Urinary bladder (tissue), 3 donors: ENCODE measurements at regions not wholly inside any gene's neighbourhood (a gene's known extent, or its start where the extent isn't known, plus 50 kb on each side); places are given as distances from the start of the nearest gene placed in this dataset.
A peak's percentile ranks its signal among the peaks of the same experiment; 100 is the strongest.
"Not testable (repeated sequence)": the region's sequence is repeated elsewhere in the genome, so short reads cannot be mapped to it uniquely, and the experiment has no call there.

ENCODE experiments used
- DNase-seq: peaks from one replicate; pipeline ENCODE4 v3.0.0-alpha.2; 2015; ENCODE audit errors: extremely low spot score
- H3K27ac ChIP-seq: one replicate; pipeline ENCODE4 v1.5.1; 2013; ENCODE audit warnings: low read depth, mild to moderate bottlenecking, moderate library complexity
- H3K36me3 ChIP-seq: one replicate; pipeline ENCODE4 v1.6.1; 2013; ENCODE audit warnings: mild to moderate bottlenecking, moderate library complexity; ENCODE audit not compliant: insufficient read depth
- H3K4me1 ChIP-seq: one replicate; pipeline ENCODE4 v1.6.1; 2013; ENCODE audit warnings: mild to moderate bottlenecking, moderate library complexity; ENCODE audit not compliant: insufficient read depth
- H3K4me3 ChIP-seq: one replicate; pipeline ENCODE4 v1.5.1; 2013; ENCODE audit warnings: low read depth, low read length
- WGBS: extraction: QIAGEN DNeasy Blood & Tissue Kit; methylation state at CpG from one replicate; pipeline ENCODE4 v1.1.7; 2013; 5-methylcytosine and 5-hydroxymethylcytosine counted together
- donor health status: healthy with polysubstance abuse.
- donor health status: healthy.

GRCh38 chrX:96140796-96141195, 543.8 kb upstream of the DIAPH2 start:
- no peaks in the 10 kb centered on the region for H3K4me1 ChIP-seq
- no peak for DNase-seq
- no peak overlapping the region for H3K27ac ChIP-seq
- H3K36me3 ChIP-seq, result no peaks in the 10 kb centered on the region
- 17% methylated on average over 1 of the region's 1 CpG for WGBS
- no peak overlapping the region for H3K4me3 ChIP-seq

GRCh38 chrX:96147681-96148080, 537.0 kb upstream of the DIAPH2 start:
- H3K27ac ChIP-seq, result no peak overlapping the region
- no peak for DNase-seq
- H3K36me3 ChIP-seq, result no peaks in the 10 kb centered on the region
- H3K4me3 ChIP-seq, result no peak overlapping the region
- H3K4me1 ChIP-seq, result no peaks in the 10 kb centered on the region

GRCh38 chrX:96170626-96171025, 514.0 kb upstream of the DIAPH2 start:
- no peak for DNase-seq
- no peaks in the 10 kb centered on the region for H3K4me1 ChIP-seq
- 74% methylated on average over 1 of the region's 1 CpG for WGBS
- no peaks in the 10 kb centered on the region for H3K36me3 ChIP-seq
- no peak overlapping the region for H3K27ac ChIP-seq
- no peak overlapping the region for H3K4me3 ChIP-seq

- Histone ChIP-seq H3K36me3 (no peaks in the 10 kb centered on the region), H3K4me1 (no peaks in the 10 kb centered on the region), H3K27ac (no peak overlapping the region), H3K4me3 (no peak overlapping the region)
- DNase-seq, result no peak
- 35% methylated on average over 3 of the region's 3 CpGs for WGBS
Observed at GRCh38 chrX:96176921-96177320, 507.7 kb upstream of the DIAPH2 start.

- DNase-seq, result no peak
- H3K4me1 ChIP-seq, result no peaks in the 10 kb centered on the region
- no peak overlapping the region for H3K27ac ChIP-seq
- no peak overlapping the region for H3K4me3 ChIP-seq
- H3K36me3 ChIP-seq, result no peaks in the 10 kb centered on the region
- 87% methylated on average over 4 of the region's 4 CpGs for WGBS
Observed at GRCh38 chrX:96181605-96182004, 503.0 kb upstream of the DIAPH2 start.

- H3K27ac ChIP-seq, result no peak overlapping the region
- no peaks in the 10 kb centered on the region for H3K4me1 ChIP-seq
- H3K4me3 ChIP-seq, result no peak overlapping the region
- WGBS, result 92% methylated on average over 1 of the region's 1 CpG
- no peaks in the 10 kb centered on the region for H3K36me3 ChIP-seq
- no peak for DNase-seq
Observed at GRCh38 chrX:96182366-96182765, 502.3 kb upstream of the DIAPH2 start.

- DNase-seq, result no peak
- Histone ChIP-seq H3K27ac (no peak overlapping the region), H3K4me1 (no peaks in the 10 kb centered on the region), H3K4me3 (no peak overlapping the region), H3K36me3 (no peaks in the 10 kb centered on the region)
- 84% methylated on average over 3 of the region's 3 CpGs for WGBS
Observed at GRCh38 chrX:96183391-96183790, 501.3 kb upstream of the DIAPH2 start.

- Histone ChIP-seq H3K4me3 (no peak overlapping the region), H3K4me1 (no peaks in the 10 kb centered on the region), H3K27ac (no peak overlapping the region), H3K36me3 (no peaks in the 10 kb centered on the region)
- no peak for DNase-seq
- 55% methylated on average over 3 of the region's 3 CpGs for WGBS
Observed at GRCh38 chrX:96183843-96184242, 500.8 kb upstream of the DIAPH2 start.

- no peak for DNase-seq
- Histone ChIP-seq H3K4me1 (no peaks in the 10 kb centered on the region), H3K36me3 (no peaks in the 10 kb centered on the region)
Observed at GRCh38 chrX:96204928-96205327, 479.7 kb upstream of the DIAPH2 start.

GRCh38 chrX:96211953-96212352, 472.7 kb upstream of the DIAPH2 start:
- no peak overlapping the region for H3K4me3 ChIP-seq
- no peak for DNase-seq
- no peak overlapping the region for H3K27ac ChIP-seq
- no peaks in the 10 kb centered on the region for H3K4me1 ChIP-seq
- no peaks in the 10 kb centered on the region for H3K36me3 ChIP-seq

More at GRCh38 chrX:96204928-96205327, 479.7 kb upstream of the DIAPH2 start:
- Histone ChIP-seq H3K4me3 (no peak overlapping the region), H3K27ac (no peak overlapping the region)

GRCh38 chrX:96214681-96215080, 470.0 kb upstream of the DIAPH2 start:
- WGBS, result 94% methylated on average over 4 of the region's 4 CpGs
- not testable (repeated sequence) for H3K36me3 ChIP-seq, H3K4me1 ChIP-seq, H3K4me3 ChIP-seq, H3K27ac ChIP-seq, DNase-seq

- no peak overlapping the region for H3K4me3 ChIP-seq
- H3K27ac ChIP-seq, result no peak overlapping the region
- no peaks in the 10 kb centered on the region for H3K4me1 ChIP-seq
- no peaks in the 10 kb centered on the region for H3K36me3 ChIP-seq
- DNase-seq, result no peak
- WGBS, result 57% methylated on average over 3 of the region's 3 CpGs
Observed at GRCh38 chrX:96224279-96224678, 460.4 kb upstream of the DIAPH2 start.

- no peak overlapping the region for H3K27ac ChIP-seq
- DNase-seq, result peak; percentile 1
Observed at GRCh38 chrX:96244955-96245354, 439.7 kb upstream of the DIAPH2 start.

GRCh38 chrX:96246436-96246835, 438.2 kb upstream of the DIAPH2 start:
- DNase-seq, result no peak
- Histone ChIP-seq H3K4me1 (no peaks in the 10 kb centered on the region), H3K4me3 (no peak overlapping the region), H3K27ac (no peak overlapping the region), H3K36me3 (no peaks in the 10 kb centered on the region)

More at GRCh38 chrX:96244955-96245354, 439.7 kb upstream of the DIAPH2 start:
- Histone ChIP-seq H3K4me1 (no peaks in the 10 kb centered on the region), H3K4me3 (no peak overlapping the region), H3K36me3 (no peaks in the 10 kb centered on the region)
- 34% methylated on average over 3 of the region's 3 CpGs for WGBS
